Right atrium auricular region (tissue), 2 donors: ENCODE measurements at regions not wholly inside any gene's neighbourhood (a gene's known extent, or its start where the extent isn't known, plus 50 kb on each side); places are given as distances from the start of the nearest gene placed in this dataset.

ENCODE experiments used
- DNase-seq: peaks from one replicate; pipeline ENCODE4 v3.0.0-alpha.2; 2019; ENCODE audit warnings: low spot score
- H3K27ac ChIP-seq, 2 donors: fragments of 200-600 bp; sonication (generic); 1 replicate in 1 of 2; 2 replicates in 1 of 2; pipeline ENCODE4 v1.5.1; 2016 to 2019
- H3K27me3 ChIP-seq, 2 donors: fragments of 200-600 bp; sonication (generic); one replicate each; pipeline versions ENCODE4 v1.5.1 to v1.6.0; 2017 to 2019
- H3K36me3 ChIP-seq: fragments of 200-600 bp; sonication (generic); one replicate; pipeline ENCODE4 v1.5.1; 2016
- H3K4me1 ChIP-seq, 2 donors: fragments of 200-600 bp; sonication (generic); one replicate each; pipeline versions ENCODE4 v1.5.1 to v1.6.0; 2017 to 2019
- H3K4me3 ChIP-seq, 2 donors: fragments of 200-600 bp; sonication (generic); 1 replicate in 1 of 2; 2 replicates in 1 of 2; pipeline ENCODE4 v1.5.1; 2017 to 2019; ENCODE audit warnings: mild to moderate bottlenecking in 1 of 2, moderate library complexity in 1 of 2
- H3K9me3 ChIP-seq, 2 donors: fragments of 200-600 bp; sonication (generic); one replicate each; pipeline ENCODE4 v1.5.1; 2019
- CTCF ChIP-seq, 2 donors: fragments of 200-600 bp; sonication (generic); IDR thresholded peaks; one replicate each; pipeline ENCODE4 v1.5.1; 2019; ENCODE audit warnings: antibody characterized with exemption in 2 of 2

GRCh38 chr2:221876016-221876415 lies 303.9 kb upstream of the EPHA4 start:
- H3K27me3 ChIP-seq, result no peaks in the 10 kb centered on the region

GRCh38 chr2:221874444-221874843 lies 302.3 kb upstream of the EPHA4 start:
- Histone ChIP-seq H3K27ac (no peak overlapping the region), H3K4me3 (no peak overlapping the region), H3K27me3 (no peaks in the 10 kb centered on the region), H3K9me3 (peaks cover 0 to 17% of the 10 kb centered on the region in 2 donors), H3K36me3 (no peaks in the 10 kb centered on the region), H3K4me1 (no peaks in the 10 kb centered on the region)
- TF ChIP-seq CTCF (IDR thresholded peaks at IDR 0.05), result no peak
- no peak for DNase-seq

More at GRCh38 chr2:221876016-221876415, 303.9 kb upstream of the EPHA4 start:
- H3K9me3 ChIP-seq, result peaks cover 0 to 9% of the 10 kb centered on the region in 2 donors
- no peak for DNase-seq
- H3K27ac ChIP-seq, result no peak overlapping the region
- no peaks in the 10 kb centered on the region for H3K4me1 ChIP-seq
- TF ChIP-seq CTCF (IDR thresholded peaks at IDR 0.05), result no peak
- no peaks in the 10 kb centered on the region for H3K36me3 ChIP-seq
- H3K4me3 ChIP-seq, result no peak overlapping the region

- H3K4me1 ChIP-seq, result no peaks in the 10 kb centered on the region
- no peaks in the 10 kb centered on the region for H3K36me3 ChIP-seq
- no peaks in the 10 kb centered on the region for H3K27me3 ChIP-seq
- H3K27ac ChIP-seq, result no peak overlapping the region
- no peaks in the 10 kb centered on the region for H3K9me3 ChIP-seq
- no peak for TF ChIP-seq CTCF (IDR thresholded peaks at IDR 0.05)
- DNase-seq, result no peak
- no peak overlapping the region for H3K4me3 ChIP-seq
These were observed 285.6 kb upstream of the EPHA4 start for GRCh38 chr2:221857719-221858118.

- H3K36me3 ChIP-seq, result no peaks in the 10 kb centered on the region
- no peak overlapping the region for H3K27ac ChIP-seq
- no peaks in the 10 kb centered on the region for H3K27me3 ChIP-seq
- DNase-seq, result no peak
- no peak for TF ChIP-seq CTCF (IDR thresholded peaks at IDR 0.05)
- no peaks in the 10 kb centered on the region for H3K9me3 ChIP-seq
- H3K4me1 ChIP-seq, result no peaks in the 10 kb centered on the region
- H3K4me3 ChIP-seq, result no peak overlapping the region
These were observed 281.2 kb upstream of the EPHA4 start for GRCh38 chr2:221853297-221853696.

GRCh38 chr2:221851531-221852045 lies 279.5 kb upstream of the EPHA4 start:
- H3K27me3 ChIP-seq, result no peaks in the 10 kb centered on the region
- DNase-seq, result no peak
- H3K9me3 ChIP-seq, result no peaks in the 10 kb centered on the region
- no peaks in the 10 kb centered on the region for H3K36me3 ChIP-seq
- no peak overlapping the region for H3K4me3 ChIP-seq
- TF ChIP-seq CTCF (IDR thresholded peaks at IDR 0.05), result no peak
- no peaks in the 10 kb centered on the region for H3K4me1 ChIP-seq
- no peak overlapping the region for H3K27ac ChIP-seq

- H3K9me3 ChIP-seq, result no peaks in the 10 kb centered on the region
- no peak overlapping the region for H3K27ac ChIP-seq
- H3K4me3 ChIP-seq, result no peak overlapping the region
- H3K36me3 ChIP-seq, result no peaks in the 10 kb centered on the region
- no peak for TF ChIP-seq CTCF (IDR thresholded peaks at IDR 0.05)
- H3K27me3 ChIP-seq, result no peaks in the 10 kb centered on the region
- H3K4me1 ChIP-seq, result no peaks in the 10 kb centered on the region
- DNase-seq, result no peak
These were observed 278.0 kb upstream of the EPHA4 start for GRCh38 chr2:221850076-221850475.
